HG03342 (cell line): ENCODE measurements at regions not wholly inside any gene's neighbourhood (a gene's known extent, or its start where the extent isn't known, plus 50 kb on each side); places are given as distances from the start of the nearest gene placed in this dataset.

ENCODE experiments used
- ATAC-seq: cut with Tn5 transposase; IDR thresholded peaks from one replicate; pipeline ENCODE4 v1.9.1; 2021; ENCODE audit warnings: mild to moderate bottlenecking, moderate library complexity; ENCODE audit not compliant: unreplicated experiment

- ATAC-seq, result no peak
These were observed 1093.4 kb downstream of the EFNB2 start for GRCh38 chr13:105442040-105442439.

- no peak for ATAC-seq
These were observed 1094.3 kb downstream of the EFNB2 start for GRCh38 chr13:105441051-105441750.

GRCh38 chr13:105436943-105437342 lies 1098.5 kb downstream of the EFNB2 start:
- ATAC-seq, result no peak

GRCh38 chr13:105432438-105432837 lies 1103.0 kb downstream of the EFNB2 start:
- ATAC-seq, result no peak

GRCh38 chr13:105428811-105429210 lies 1106.7 kb downstream of the EFNB2 start:
- no peak for ATAC-seq

GRCh38 chr13:105426441-105426840 lies 1109.0 kb downstream of the EFNB2 start:
- ATAC-seq, result no peak

GRCh38 chr13:105414639-105415038 lies 1120.8 kb downstream of the EFNB2 start:
- ATAC-seq, result no peak

GRCh38 chr13:105412171-105412570 lies 1123.3 kb downstream of the EFNB2 start:
- ATAC-seq, result no peak

- no peak for ATAC-seq
These were observed 1124.9 kb downstream of the EFNB2 start for GRCh38 chr13:105410602-105411001.

- ATAC-seq, result no peak
These were observed 1128.9 kb downstream of the EFNB2 start for GRCh38 chr13:105406551-105406950.

GRCh38 chr13:105403086-105403485 lies 1132.4 kb downstream of the EFNB2 start:
- ATAC-seq, result no peak

GRCh38 chr13:105395041-105395440 lies 1140.4 kb downstream of the EFNB2 start:
- no peak for ATAC-seq

- ATAC-seq, result no peak
These were observed 1146.1 kb downstream of the EFNB2 start for GRCh38 chr13:105389373-105389772.

GRCh38 chr13:105377452-105377851 lies 1158.0 kb downstream of the EFNB2 start:
- no peak for ATAC-seq

GRCh38 chr13:105370011-105370650 lies 1165.3 kb downstream of the EFNB2 start:
- ATAC-seq, result no peak

- ATAC-seq, result no peak
These were observed 1166.7 kb downstream of the EFNB2 start for GRCh38 chr13:105368781-105369180.

GRCh38 chr13:105365831-105366230 lies 1169.6 kb downstream of the EFNB2 start:
- ATAC-seq, result no peak

- ATAC-seq, result no peak
These were observed 1170.4 kb downstream of the EFNB2 start for GRCh38 chr13:105365021-105365550.

GRCh38 chr13:105364191-105364590 lies 1171.3 kb downstream of the EFNB2 start:
- no peak for ATAC-seq

- no peak for ATAC-seq
These were observed 1171.9 kb downstream of the EFNB2 start for GRCh38 chr13:105363261-105364190.

GRCh38 chr13:105353654-105354053 lies 1181.8 kb downstream of the EFNB2 start:
- no peak for ATAC-seq
